ENCODE measurements at regions not wholly inside any gene's neighbourhood (a gene's known extent, or its start where the extent isn't known, plus 50 kb on each side); places are given as distances from the start of the nearest gene placed in this dataset.

GRCh38 chr5:159602434-159602833 is 272.1 kb upstream of the IL12B start:
- FAIRE-seq, result no peak

DNA sequence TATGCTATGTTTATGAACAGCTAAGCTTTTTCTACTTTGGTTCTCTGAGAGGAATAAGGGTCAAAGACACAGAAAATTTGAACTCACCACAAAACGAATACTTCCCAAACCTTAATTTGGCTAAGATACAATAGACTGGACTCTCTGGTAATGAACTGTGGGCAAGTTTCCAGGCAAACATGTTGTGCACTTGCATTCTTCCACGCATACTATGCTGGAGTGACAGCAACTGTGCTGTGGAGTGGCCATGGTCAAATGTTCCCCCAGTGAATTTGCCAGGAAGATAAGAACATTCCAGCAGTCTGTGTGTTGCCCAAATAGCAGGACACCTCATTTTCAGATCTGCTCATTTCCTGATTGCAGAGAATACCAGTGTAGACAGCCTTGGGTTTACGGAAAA is 275.3 kb upstream of the IL12B start:
- no peak for FAIRE-seq

DNA sequence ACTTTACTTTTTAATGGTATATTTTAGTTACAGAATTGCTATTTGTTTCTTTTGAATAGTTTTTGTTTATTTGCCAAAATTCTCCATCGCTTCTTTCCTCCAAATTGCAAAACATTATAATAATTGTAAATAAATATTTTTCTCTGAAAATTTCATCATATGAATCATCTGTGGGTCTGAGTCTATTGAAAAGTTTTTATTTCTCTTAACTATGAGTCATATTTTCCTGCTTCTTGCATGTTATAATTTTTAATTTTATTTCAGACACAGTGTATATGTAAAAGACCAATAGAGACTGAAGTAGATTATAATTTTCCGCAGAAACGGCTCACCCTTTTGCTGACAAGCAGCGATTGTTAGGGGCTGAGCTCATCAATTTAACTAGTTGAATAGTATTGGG is 279.1 kb upstream of the IL12B start:
- no peak for FAIRE-seq

GRCh38 chr5:159610966-159611579 is 280.8 kb upstream of the IL12B start:
- FAIRE-seq, result no peak

DNA sequence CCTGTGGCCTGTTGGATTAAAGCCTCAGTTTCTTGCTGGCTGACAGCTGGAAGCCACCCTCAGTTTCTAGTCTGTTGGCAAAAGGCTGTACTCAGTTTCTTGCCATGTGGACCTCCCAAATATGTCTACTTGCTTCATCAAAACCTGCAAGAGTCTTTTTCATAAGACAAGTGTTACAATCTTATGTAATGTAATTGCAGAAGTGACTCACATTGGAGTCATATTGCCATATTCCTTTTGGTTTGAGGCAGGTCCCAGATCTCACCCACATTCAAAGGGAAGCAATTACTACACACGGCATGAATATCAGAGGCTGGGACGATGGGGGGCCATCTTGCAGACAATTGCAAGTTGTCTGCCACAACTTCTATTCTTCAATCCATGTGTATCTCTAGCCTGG is 286.7 kb upstream of the IL12B start:
- FAIRE-seq, result no peak

GRCh38 chr5:159619826-159620225 is 289.5 kb upstream of the IL12B start:
- FAIRE-seq, result no peak

DNA sequence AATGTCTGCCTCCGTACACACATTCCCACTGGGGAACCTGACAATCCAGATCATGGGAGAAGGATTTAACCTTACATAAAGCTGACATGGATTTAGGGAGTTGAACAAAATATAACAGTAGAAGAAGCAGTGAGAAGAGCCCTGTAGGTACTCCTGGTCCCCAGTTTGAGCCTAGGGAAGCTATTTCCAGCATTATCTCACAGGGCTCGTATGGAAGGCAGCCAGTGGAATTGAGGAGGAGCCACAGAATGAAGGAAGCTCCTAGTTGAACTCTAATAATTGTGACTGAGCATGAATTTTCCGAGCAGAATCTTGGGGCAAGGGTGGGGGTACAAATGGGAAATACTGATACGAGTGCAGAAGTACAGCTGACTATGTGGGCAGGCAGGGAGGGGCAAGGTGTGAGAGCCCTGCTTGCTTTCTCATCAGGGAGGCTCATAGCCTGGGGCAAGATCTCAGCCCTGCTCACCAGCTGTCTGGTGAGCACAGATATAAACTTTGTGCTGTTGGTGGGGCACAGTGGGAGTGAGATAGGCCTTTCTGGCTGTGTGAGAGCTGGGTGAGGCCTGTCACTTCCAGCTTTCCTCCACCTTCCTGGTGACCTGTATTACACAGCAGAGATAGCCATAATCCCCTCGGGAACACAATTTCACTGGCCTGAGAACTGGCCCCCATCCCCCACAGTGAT is 290.7 kb upstream of the IL12B start:
- no peak for FAIRE-seq

DNA sequence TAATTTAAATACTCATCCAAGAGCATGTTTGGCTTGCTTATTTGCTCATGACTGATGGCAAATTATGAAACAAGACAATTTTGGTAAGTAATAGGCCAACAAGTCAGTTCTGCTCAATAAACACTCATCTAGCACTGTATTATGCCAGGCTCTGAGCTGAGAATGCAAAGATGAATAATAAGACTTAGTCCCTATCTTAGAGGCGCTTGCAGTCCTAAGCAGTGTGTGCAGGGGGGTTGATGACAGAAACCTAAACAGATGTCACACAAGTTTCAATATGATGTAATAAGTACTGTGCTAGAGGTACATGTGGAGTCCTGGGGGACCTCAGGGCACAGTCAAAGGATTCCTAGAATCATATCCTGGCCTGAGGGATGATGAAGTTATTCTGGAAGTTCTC is 287.6 kb upstream of the ADRA1B start:
- FAIRE-seq, result no peak

GRCh38 chr5:159629158-159629557 is 287.1 kb upstream of the ADRA1B start:
- FAIRE-seq, result no peak

DNA sequence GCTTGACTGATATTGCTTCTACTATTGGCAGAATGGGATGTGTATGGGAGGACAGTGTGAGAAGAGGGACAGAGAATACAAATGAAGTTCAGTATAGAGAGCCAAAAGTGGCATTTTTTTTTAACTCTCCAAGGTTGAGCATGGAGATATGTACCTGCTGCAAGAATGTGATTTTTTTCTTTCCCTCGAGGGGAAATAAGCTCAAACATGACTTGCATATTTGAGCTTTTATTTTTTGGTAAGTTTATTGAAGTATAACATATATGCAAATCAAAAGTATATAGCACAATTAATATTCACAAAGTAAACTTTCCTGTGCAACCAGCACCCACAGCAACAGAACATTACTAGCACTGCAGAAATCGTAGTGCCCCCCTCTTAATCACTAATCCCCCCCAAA is 285.7 kb upstream of the ADRA1B start:
- no peak for FAIRE-seq

DNA sequence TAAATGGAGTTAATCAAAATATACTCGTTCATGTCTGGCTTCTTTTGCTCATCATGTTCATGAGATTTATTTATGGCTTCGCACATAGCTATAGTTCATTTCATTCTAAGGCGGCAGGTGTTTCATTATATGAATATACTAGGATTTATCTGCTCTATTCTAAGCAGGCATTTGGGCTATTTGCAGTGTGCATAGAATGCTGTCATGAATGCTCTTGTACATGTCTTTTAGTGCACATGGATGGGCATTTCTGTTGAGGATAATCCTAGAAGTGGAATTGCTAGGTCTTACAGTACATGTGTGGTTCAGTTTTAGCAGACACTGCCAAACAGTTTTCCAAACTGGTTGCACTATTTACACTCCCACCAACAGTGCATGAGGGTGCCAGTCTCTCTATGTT is 285.3 kb upstream of the ADRA1B start:
- no peak for FAIRE-seq

- FAIRE-seq, result no peak
Observed at GRCh38 chr5:159632866-159633265, 283.4 kb upstream of the ADRA1B start.

DNA sequence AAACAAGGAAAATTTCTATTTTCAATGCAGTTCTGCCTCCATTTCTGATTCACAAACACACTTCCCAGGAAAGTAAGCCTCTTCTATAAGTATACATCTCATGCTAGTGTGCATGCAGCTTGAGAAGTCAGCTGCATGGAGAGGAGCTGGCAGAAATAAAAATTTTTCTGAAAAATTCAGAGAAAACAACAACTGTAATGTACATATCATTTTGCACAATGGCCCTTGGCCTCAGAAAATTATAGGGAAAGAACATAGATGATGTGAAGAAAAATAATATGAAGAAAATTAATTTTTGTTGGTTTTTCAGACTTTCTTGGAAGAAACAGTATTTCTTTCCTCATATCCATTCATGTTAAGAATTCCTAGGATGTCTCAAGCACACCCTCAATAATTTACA is 277.8 kb upstream of the ADRA1B start:
- FAIRE-seq, result no peak

DNA sequence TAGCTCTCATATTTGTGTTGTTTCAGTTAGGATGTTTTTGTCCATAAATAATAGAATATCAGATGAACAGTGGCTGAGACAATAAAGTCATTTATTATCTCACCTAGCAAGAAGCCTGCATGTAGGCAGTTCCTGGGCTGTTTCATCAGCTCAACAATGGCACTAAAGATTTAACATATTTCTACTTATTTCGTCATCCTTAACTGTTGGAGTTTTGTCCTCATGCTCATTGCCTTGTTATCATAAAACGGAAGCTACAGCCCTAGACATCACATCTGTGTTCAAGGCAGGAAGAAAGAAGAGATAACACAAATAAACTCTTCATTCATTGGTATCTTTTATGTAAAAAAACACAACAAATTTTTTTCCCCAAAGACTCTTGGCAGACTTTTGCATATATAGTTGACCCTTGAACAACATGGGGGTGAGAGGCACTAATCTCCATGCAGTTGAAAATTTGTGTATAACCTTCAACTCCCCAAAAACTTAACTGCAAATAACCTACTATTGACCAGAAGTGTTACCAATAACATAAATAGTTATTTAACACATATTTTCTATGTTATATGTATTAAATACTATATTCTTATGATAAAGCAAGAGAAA is 277.2 kb upstream of the ADRA1B start:
- FAIRE-seq, result no peak

DNA sequence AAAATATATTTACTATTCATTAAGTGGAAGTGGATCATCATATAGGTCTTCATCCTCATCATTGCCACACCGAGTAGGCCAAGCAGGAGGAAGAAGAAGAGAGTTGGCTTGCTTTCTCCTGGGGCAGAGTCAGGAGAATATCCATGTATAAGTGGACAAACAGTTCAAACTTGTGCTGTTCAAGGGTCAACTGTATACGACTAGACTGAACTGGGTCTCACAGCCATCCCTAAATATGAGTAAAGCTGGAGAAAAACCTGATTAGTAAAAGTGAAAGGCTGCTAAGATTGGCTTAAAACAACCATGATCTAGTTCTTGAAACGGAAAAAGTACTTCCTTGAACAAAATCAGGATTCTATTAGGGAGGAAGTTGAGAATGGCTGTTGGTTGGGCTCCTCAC is 276.7 kb upstream of the ADRA1B start:
- no peak for FAIRE-seq

DNA sequence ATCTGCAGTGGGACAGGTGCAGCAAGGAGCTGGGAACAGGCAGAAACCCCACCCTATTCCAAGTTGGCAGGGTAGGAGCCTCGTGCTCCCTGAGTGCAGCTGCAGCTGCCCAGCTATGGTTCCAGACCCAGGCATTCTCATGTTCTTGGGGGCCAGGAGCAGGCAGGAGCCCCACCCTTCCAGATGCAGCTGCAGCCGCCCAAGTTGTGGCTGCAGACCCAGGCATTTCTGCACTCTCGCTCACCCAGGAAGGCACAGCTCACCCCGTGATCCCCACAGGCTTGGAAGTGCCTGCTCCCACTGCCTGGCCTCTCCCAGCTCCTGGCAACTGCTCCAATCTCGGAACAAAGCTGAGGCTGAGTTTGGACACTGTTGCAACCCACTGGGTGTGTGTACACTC is 275.8 kb upstream of the ADRA1B start:
- no peak for FAIRE-seq

DNA sequence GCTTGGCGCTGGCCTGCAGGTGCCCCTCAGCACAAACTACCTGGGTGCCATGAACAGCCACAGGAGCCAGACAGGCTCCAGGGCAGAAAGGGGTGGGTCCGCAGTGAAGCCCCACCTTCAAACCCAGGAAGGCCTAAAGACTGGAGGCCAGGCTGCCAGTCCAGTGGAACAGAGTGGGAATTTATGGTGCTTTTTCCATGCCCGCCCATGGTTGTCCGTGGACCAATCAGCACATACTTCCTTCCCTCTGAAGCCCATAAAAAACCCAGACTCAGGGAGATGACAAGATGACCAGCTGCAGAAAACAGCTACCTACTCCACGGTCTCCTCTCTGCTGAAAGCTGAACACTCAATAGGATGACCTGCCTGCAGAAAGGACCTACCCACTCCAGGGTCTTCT is 275.4 kb upstream of the ADRA1B start:
- FAIRE-seq, result no peak

DNA sequence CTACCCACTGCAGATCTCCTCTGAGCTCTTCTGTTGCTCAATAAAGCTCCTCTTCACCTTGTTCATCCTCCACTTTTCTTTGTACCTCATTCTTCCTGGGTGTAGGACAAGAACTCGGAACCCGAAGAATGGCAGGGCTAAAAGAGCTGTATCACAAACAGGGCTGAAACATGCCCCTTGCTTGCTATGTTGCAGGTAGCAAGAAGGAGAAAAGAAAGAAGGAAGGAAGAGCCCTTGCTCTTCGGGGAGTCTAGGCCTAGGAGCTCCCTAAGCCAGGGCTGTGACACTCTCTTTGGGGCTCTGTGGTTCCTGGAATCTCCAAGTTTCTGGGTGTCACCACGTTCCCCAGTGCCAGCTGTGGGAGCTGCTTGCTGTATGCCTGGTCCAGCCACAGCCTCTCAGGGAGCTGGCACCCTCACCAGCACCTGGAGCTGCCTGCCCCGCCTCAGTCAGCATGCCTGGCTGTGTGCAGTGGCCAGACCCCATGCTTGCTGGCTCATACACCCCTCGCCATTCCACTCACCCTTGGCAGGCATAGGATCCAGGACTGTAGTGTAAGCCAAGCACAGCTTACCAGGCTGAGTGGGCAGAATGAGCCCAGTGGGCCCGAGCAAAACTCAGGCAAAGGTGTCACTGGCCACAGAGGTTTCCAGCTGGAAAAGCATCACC is 274.8 kb upstream of the ADRA1B start:
- no peak for FAIRE-seq

GRCh38 chr5:159642379-159642778 is 273.9 kb upstream of the ADRA1B start:
- FAIRE-seq, result no peak

GRCh38 chr5:159644053-159644452 is 272.2 kb upstream of the ADRA1B start:
- no peak for FAIRE-seq

DNA sequence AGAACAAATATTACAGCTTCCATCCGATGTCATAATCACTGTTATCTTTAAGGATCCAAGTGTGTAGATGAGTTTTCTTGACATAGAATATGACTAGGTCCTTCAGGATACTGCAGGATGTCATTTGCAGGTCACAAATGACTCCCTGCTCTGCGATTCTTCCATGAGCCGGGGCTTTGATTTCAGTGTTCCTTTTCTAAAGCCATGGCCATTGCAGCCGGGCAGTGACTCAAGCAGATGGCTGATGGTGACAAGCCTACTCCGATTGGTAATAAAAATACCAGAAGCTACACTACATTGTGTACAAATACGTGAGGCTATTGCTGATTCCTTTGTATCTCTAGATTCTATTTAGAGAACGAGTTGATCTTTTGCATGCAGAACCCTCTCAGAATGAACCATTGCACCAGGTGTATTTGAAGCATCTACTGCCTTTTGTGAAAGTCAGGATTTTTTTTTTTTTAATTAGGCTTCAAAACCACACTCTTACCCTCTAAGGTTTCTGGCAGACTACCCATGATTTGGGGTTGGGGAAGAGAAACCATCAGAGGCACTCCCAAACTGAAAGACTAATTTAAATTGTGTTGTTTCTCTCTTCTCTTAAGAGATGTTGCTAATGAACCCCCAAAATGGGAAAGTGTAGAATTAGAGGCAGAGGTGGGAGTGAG is 271.0 kb upstream of the ADRA1B start:
- no peak for FAIRE-seq

- FAIRE-seq, result no peak
Observed at GRCh38 chr5:159650803-159651202, 265.5 kb upstream of the ADRA1B start.

DNA sequence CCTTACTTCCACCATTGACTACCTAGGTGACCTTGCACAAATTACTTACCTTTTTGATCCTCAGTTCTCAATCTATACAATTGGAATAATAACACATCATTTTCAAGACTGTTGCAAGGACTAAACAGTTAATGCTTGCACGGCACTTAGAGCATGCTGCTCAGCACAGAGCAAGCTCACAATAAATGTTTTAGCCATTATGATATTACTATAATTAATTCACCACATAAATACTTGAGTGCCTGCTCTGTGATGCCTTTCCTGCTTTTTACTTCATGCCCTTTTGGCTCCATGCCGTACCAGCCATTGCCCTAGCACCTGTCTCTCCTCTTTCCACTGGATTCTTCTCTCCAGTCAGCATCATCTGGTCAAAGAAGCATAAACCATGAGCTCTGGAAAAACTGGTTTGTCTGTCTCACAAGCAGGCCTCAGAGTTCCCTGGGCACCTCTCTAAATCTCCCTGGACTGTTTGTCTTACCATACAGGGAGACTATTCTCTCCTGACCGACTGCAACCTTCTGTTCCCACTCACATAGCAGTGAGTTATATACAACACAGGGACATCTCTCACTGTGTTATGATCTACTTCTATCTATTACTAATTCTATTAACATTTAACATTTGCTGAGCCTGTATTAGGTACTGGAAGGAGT is 260.4 kb upstream of the ADRA1B start:
- no peak for FAIRE-seq

Measured in islet of Langerhans (tissue), 1 donor.